ENCODE measurements at regions not wholly inside any gene's neighbourhood (a gene's known extent, or its start where the extent isn't known, plus 50 kb on each side); places are given as distances from the start of the nearest gene placed in this dataset.

DNA sequence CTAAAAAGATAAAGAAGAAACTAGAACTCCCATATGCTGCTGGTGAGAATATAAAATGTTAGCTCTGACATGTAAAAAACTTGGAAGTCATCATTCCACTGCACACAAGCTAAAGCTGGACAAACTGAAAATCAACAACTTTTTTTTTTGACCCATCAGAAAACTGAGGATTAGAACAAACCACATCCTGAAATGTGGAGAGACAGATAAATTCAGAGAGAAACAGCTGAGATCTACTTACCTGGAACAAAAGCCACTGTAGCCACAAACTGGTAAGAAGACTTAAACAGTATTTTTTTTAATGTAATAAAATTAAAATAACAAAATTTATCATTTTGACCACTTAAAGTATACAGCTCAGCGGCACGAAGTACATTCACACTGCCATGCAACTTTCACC lies 408.5 kb upstream of the RGS17 start:
- TF ChIP-seq, protein P1, sequence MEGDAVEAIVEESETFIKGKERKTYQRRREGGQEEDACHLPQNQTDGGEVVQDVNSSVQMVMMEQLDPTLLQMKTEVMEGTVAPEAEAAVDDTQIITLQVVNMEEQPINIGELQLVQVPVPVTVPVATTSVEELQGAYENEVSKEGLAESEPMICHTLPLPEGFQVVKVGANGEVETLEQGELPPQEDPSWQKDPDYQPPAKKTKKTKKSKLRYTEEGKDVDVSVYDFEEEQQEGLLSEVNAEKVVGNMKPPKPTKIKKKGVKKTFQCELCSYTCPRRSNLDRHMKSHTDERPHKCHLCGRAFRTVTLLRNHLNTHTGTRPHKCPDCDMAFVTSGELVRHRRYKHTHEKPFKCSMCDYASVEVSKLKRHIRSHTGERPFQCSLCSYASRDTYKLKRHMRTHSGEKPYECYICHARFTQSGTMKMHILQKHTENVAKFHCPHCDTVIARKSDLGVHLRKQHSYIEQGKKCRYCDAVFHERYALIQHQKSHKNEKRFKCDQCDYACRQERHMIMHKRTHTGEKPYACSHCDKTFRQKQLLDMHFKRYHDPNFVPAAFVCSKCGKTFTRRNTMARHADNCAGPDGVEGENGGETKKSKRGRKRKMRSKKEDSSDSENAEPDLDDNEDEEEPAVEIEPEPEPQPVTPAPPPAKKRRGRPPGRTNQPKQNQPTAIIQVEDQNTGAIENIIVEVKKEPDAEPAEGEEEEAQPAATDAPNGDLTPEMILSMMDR (IDR thresholded peaks at IDR 0.05): no peak
- no peak for TF ChIP-seq POLR2A (IDR thresholded peaks at IDR 0.05)
- no peaks in the 10 kb centered on the region for H3K27me3 ChIP-seq

DNA sequence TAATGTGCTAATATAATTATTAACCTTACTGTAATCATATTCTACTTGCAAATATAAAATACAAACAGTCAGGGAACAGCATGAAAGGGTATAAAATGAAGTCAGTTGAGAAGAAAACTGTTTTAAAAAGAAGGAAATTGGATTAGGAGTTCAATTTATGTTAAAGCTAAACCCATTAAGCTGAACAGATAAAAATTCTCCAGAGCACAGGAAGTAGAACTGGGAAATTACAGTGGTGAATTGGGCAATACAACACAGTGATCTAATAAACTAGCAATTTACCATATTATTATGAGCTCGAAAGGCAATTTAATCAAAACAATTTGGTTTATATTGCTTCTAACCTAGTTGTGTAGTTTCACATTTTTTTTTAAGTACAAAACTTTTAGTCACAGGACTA lies 407.4 kb upstream of the RGS17 start:
- H3K9me3 ChIP-seq: no peaks in the 10 kb centered on the region
- H3K4me3 ChIP-seq: no peak overlapping the region
- no peaks in the 10 kb centered on the region for H3K36me3 ChIP-seq
- no peaks in the 10 kb centered on the region for H3K4me1 ChIP-seq
- no peak for TF ChIP-seq POLR2A (IDR thresholded peaks at IDR 0.05)
- TF ChIP-seq, protein P1 (IDR thresholded peaks at IDR 0.05): no peak
- no peaks in the 10 kb centered on the region for H3K27me3 ChIP-seq
- no peak overlapping the region for H3K27ac ChIP-seq
- DNase-seq: no peak

More for the DNA sequence above, 408.5 kb upstream of the RGS17 start:
- Histone ChIP-seq H3K9me3 (no peaks in the 10 kb centered on the region), H3K27ac (no peak overlapping the region), H3K36me3 (no peaks in the 10 kb centered on the region), H3K4me3 (no peak overlapping the region), H3K4me1 (no peaks in the 10 kb centered on the region)
- no peak for DNase-seq

DNA sequence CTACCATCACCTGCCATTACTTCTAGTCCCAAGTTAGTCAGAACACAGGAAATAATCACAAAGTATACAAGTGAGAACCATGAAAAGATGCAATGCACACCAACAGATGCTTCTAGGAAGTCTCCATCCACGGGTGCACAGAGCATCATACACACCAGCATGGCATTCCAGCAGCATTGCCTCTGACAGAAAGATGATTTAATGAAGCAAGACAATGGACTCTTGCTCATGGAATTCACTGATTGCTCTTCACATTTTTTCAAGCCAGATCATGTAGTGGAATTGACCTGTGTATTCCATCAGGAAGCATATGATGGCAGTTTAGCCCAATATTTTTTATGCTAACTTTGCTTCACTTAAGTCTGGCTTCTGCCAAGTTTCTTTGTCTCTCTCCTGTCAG lies 406.3 kb upstream of the RGS17 start:
- no peak for DNase-seq
- Histone ChIP-seq H3K27ac (no peak overlapping the region), H3K36me3 (no peaks in the 10 kb centered on the region), H3K4me1 (no peaks in the 10 kb centered on the region), H3K27me3 (no peaks in the 10 kb centered on the region), H3K9me3 (no peaks in the 10 kb centered on the region), H3K4me3 (no peak overlapping the region)
- TF ChIP-seq, protein P1 (IDR thresholded peaks at IDR 0.05): no peak
- no peak for TF ChIP-seq POLR2A (IDR thresholded peaks at IDR 0.05)

DNA sequence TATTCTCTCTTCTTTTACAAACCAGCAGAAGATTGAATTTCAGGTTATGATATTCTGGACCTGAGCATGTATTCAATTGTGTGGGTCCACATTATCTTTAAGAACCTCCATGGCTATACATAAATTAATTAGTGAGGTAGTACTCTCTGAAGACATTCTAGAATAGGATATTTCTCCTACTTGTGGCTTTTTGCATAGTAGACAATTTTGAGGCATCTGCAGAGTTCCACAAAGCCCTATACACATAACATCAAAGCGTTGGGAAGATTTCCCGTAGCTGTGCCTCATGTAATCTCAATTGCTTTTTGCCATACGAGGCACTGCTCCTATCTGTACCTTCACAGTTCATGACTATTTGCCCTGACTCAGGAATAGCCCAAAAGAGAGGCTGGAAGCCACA lies 395.4 kb upstream of the RGS17 start:
- H3K4me3 ChIP-seq: no peak overlapping the region
- no peak for TF ChIP-seq POLR2A (IDR thresholded peaks at IDR 0.05)
- TF ChIP-seq, protein P1 (IDR thresholded peaks at IDR 0.05): no peak
- DNase-seq: no peak
- no peaks in the 10 kb centered on the region for H3K4me1 ChIP-seq
- H3K27ac ChIP-seq: no peak overlapping the region
- no peaks in the 10 kb centered on the region for H3K9me3 ChIP-seq
- no peaks in the 10 kb centered on the region for H3K27me3 ChIP-seq
- H3K36me3 ChIP-seq: no peaks in the 10 kb centered on the region

DNA sequence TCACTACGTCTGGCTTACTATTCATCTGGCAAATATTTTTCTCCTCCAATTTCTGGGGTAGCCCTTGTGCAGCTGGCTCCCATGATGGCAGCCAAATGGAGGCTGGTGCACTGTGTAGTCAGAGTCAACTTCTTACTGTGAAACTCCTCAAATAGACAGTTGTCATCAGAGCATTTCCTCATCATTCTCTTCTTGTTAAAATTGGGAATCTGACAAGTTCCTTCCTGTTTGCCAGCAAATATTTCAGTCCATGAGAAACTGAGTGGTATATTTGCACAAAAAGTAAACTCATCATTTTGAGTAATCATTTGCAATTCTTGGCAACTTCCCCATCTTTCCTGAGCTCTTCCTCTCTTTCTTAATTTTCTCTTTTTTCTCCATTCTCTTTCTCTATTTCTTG lies 394.9 kb upstream of the RGS17 start:
- Histone ChIP-seq H3K27me3 (no peaks in the 10 kb centered on the region), H3K4me1 (no peaks in the 10 kb centered on the region), H3K27ac (no peak overlapping the region), H3K36me3 (no peaks in the 10 kb centered on the region), H3K4me3 (no peak overlapping the region), H3K9me3 (no peaks in the 10 kb centered on the region)
- no peak for DNase-seq
- TF ChIP-seq POLR2A (IDR thresholded peaks at IDR 0.05): no peak
- TF ChIP-seq, protein P1 (IDR thresholded peaks at IDR 0.05): no peak

DNA sequence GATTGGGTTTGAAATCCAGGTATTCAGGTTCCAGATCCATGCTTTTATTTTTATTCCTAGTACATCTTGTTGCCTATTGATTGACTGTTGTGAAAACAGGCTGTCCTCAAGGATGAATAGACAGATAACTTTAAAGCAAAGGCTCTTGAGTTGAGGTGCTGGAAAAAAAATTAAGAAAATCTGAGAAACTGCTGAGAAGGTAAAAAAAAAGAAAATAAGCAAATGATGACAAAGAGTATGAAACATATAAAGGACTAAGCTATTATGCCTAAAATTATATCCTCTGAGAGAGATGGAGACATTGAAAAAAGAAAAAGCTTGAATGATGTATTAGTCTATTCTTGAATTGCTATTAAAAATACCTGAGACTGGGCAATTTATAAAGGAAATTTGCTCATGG lies 392.3 kb upstream of the RGS17 start:
- H3K9me3 ChIP-seq: no peaks in the 10 kb centered on the region
- H3K36me3 ChIP-seq: no peaks in the 10 kb centered on the region
- H3K4me3 ChIP-seq: no peak overlapping the region
- DNase-seq: no peak
- no peaks in the 10 kb centered on the region for H3K27me3 ChIP-seq
- H3K27ac ChIP-seq: no peak overlapping the region
- no peak for TF ChIP-seq POLR2A (IDR thresholded peaks at IDR 0.05)
- TF ChIP-seq, protein P1 (IDR thresholded peaks at IDR 0.05): no peak
- H3K4me1 ChIP-seq: no peaks in the 10 kb centered on the region
